ENCODE measurements at regions not wholly inside any gene's neighbourhood (a gene's known extent, or its start where the extent isn't known, plus 50 kb on each side); places are given as distances from the start of the nearest gene placed in this dataset.

GRCh38 chr20:52518735-52519134 is 327.2 kb upstream of the ZFP64 start:
- ATAC-seq = no peak
- Histone ChIP-seq H3K27ac (ENCODE audit: low read length) (no peak overlapping the region), H3K36me3 (ENCODE audit: control insufficient read depth, insufficient read depth, low read length) (no peaks in the 10 kb centered on the region), H3K4me1 (ENCODE audit: control insufficient read depth, insufficient read depth, low read length) (no peaks in the 10 kb centered on the region), H3K9me3 (ENCODE audit: control insufficient read depth, insufficient read depth, low read depth, low read length) (no peaks in the 10 kb centered on the region), H3K27me3 (ENCODE audit: control insufficient read depth, insufficient read depth, low read length) (no peaks in the 10 kb centered on the region; the same call in 1 of the 2 replicates), H3K4me3 (ENCODE audit: low read depth in 2 of 2, low read length in 2 of 2) (no peak overlapping the region)
- ChIA-PET POLR2A (no interaction called here), CTCF (no interaction called here)
- BruUV-seq (replicated peaks) = no TSS peak
- DNase-seq (ENCODE audit: low read depth, low spot score) = no peak
- intact Hi-C loops (cut with micrococcal nuclease; ENCODE audit: unreplicated experiment) (no loop called here), in situ Hi-C loops (cut with HindIII; ENCODE audit: low pct_unique_long_range_greater_than_20kb, low sequenced_read_pairs) (no loop called here)
- no peak for TF ChIP-seq SIN3A (IDR thresholded peaks at IDR 0.05; ENCODE audit: borderline replicate concordance, insufficient read depth, low read depth, low read length)
- TF ChIP-seq, protein P1, sequence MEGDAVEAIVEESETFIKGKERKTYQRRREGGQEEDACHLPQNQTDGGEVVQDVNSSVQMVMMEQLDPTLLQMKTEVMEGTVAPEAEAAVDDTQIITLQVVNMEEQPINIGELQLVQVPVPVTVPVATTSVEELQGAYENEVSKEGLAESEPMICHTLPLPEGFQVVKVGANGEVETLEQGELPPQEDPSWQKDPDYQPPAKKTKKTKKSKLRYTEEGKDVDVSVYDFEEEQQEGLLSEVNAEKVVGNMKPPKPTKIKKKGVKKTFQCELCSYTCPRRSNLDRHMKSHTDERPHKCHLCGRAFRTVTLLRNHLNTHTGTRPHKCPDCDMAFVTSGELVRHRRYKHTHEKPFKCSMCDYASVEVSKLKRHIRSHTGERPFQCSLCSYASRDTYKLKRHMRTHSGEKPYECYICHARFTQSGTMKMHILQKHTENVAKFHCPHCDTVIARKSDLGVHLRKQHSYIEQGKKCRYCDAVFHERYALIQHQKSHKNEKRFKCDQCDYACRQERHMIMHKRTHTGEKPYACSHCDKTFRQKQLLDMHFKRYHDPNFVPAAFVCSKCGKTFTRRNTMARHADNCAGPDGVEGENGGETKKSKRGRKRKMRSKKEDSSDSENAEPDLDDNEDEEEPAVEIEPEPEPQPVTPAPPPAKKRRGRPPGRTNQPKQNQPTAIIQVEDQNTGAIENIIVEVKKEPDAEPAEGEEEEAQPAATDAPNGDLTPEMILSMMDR (IDR thresholded peaks at IDR 0.05) = no peak
- TF ChIP-seq TCF7L2 (IDR thresholded peaks at IDR 0.05; ENCODE audit: low read depth, low read length) = no peak
- TF ChIP-seq POLR2AphosphoS5 (IDR thresholded peaks at IDR 0.05; ENCODE audit: low read depth, low read length) = no peak
- TF ChIP-seq, protein P2, sequence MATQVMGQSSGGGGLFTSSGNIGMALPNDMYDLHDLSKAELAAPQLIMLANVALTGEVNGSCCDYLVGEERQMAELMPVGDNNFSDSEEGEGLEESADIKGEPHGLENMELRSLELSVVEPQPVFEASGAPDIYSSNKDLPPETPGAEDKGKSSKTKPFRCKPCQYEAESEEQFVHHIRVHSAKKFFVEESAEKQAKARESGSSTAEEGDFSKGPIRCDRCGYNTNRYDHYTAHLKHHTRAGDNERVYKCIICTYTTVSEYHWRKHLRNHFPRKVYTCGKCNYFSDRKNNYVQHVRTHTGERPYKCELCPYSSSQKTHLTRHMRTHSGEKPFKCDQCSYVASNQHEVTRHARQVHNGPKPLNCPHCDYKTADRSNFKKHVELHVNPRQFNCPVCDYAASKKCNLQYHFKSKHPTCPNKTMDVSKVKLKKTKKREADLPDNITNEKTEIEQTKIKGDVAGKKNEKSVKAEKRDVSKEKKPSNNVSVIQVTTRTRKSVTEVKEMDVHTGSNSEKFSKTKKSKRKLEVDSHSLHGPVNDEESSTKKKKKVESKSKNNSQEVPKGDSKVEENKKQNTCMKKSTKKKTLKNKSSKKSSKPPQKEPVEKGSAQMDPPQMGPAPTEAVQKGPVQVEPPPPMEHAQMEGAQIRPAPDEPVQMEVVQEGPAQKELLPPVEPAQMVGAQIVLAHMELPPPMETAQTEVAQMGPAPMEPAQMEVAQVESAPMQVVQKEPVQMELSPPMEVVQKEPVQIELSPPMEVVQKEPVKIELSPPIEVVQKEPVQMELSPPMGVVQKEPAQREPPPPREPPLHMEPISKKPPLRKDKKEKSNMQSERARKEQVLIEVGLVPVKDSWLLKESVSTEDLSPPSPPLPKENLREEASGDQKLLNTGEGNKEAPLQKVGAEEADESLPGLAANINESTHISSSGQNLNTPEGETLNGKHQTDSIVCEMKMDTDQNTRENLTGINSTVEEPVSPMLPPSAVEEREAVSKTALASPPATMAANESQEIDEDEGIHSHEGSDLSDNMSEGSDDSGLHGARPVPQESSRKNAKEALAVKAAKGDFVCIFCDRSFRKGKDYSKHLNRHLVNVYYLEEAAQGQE (IDR thresholded peaks at IDR 0.05; ENCODE audit: insufficient read depth in 1 of 2, low read depth in 2 of 2, low read length in 1 of 2) = no peak

DNA sequence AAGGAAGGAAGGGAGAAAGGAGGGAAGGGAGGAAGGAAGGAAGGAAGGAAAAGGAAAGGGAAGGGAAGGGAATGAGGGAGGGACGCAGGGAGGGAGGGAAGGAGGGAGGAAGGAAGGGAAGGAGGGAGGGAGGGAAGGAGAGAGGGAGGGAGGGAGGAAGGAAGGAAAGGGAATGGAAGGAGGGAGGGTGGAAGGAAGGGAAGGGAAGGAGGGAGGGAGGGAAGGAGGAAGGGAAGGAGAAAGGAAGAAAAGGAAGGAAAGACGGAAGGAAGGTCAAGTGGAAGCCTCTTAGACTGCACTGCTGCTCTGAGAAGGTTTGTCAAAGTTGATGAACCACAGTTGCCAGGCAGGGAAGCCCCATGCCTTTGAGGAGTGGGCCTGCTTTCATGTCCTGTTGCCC is 324.3 kb upstream of the ZFP64 start:
- no TSS peak for BruUV-seq (replicated peaks)
- H3K4me1 ChIP-seq (ENCODE audit: control insufficient read depth, insufficient read depth, low read length) = no peaks in the 10 kb centered on the region
- ATAC-seq = no peak
- intact Hi-C loops (cut with micrococcal nuclease; ENCODE audit: unreplicated experiment) = no loop called here
- ChIA-PET POLR2A (no interaction called here), CTCF (no interaction called here)
- no peaks in the 10 kb centered on the region for H3K36me3 ChIP-seq (ENCODE audit: control insufficient read depth, insufficient read depth, low read length)
- H3K4me3 ChIP-seq (ENCODE audit: low read depth in 2 of 2, low read length in 2 of 2) = no peak overlapping the region
- TF ChIP-seq SIN3A (IDR thresholded peaks at IDR 0.05; ENCODE audit: borderline replicate concordance, insufficient read depth, low read depth, low read length) (no peak), TCF7L2 (IDR thresholded peaks at IDR 0.05; ENCODE audit: low read depth, low read length) (no peak), POLR2AphosphoS5 (IDR thresholded peaks at IDR 0.05; ENCODE audit: low read depth, low read length) (no peak)
- TF ChIP-seq, protein P1 (IDR thresholded peaks at IDR 0.05) = no peak
- TF ChIP-seq, protein P2 (IDR thresholded peaks at IDR 0.05; ENCODE audit: insufficient read depth in 1 of 2, low read depth in 2 of 2, low read length in 1 of 2) = no peak
- H3K9me3 ChIP-seq (ENCODE audit: control insufficient read depth, insufficient read depth, low read depth, low read length) = no peaks in the 10 kb centered on the region
- no peak overlapping the region for H3K27ac ChIP-seq (ENCODE audit: low read length)
- no peak for DNase-seq (ENCODE audit: low read depth, low spot score)
- H3K27me3 ChIP-seq (ENCODE audit: control insufficient read depth, insufficient read depth, low read length) = no peaks in the 10 kb centered on the region; the same call in 1 of the 2 replicates
- in situ Hi-C loops (cut with HindIII; ENCODE audit: low pct_unique_long_range_greater_than_20kb, low sequenced_read_pairs) = no loop called here
